ENCODE measurements at regions not wholly inside any gene's neighbourhood (a gene's known extent, or its start where the extent isn't known, plus 50 kb on each side); places are given as distances from the start of the nearest gene placed in this dataset.

GRCh38 chr15:96960711-96961480 lies 630.4 kb downstream of the NR2F2 start:
- intact Hi-C loops (cut with DNase I): no loop called here
- Histone ChIP-seq H3K27ac (no peak overlapping the region), H3K4me3 (no peak overlapping the region), H3K27me3 (no peaks in the 10 kb centered on the region), H3K9me3 (no peaks in the 10 kb centered on the region), H3K4me1 (ENCODE audit: insufficient read depth) (no peaks in the 10 kb centered on the region), H3K36me3 (no peaks in the 10 kb centered on the region)
- no peak for DNase-seq
- WGBS, 3 donors: 62 to 74% (median 66%) methylated on average over 4 of the region's 4 CpGs
- TF ChIP-seq EP300 (IDR thresholded peaks at IDR 0.05) (no peak), POLR2A (IDR thresholded peaks at IDR 0.05) (no peak), CTCF (IDR thresholded peaks at IDR 0.05) (no peak)

- no peak for TF ChIP-seq CTCF (IDR thresholded peaks at IDR 0.05)
- no peak for TF ChIP-seq POLR2A (IDR thresholded peaks at IDR 0.05)
- TF ChIP-seq EP300 (IDR thresholded peaks at IDR 0.05): no peak
- 68 to 79% (median 77%) methylated on average over 3 of the region's 3 CpGs for WGBS, 3 donors
- Histone ChIP-seq H3K4me1 (ENCODE audit: insufficient read depth) (no peaks in the 10 kb centered on the region), H3K27ac (no peak overlapping the region), H3K27me3 (no peaks in the 10 kb centered on the region), H3K9me3 (no peaks in the 10 kb centered on the region), H3K4me3 (no peak overlapping the region), H3K36me3 (no peaks in the 10 kb centered on the region)
- intact Hi-C loops (cut with DNase I): no loop called here
- DNase-seq: no peak
These were observed 636.1 kb downstream of the NR2F2 start for GRCh38 chr15:96966554-96966953.

GRCh38 chr15:96969732-96970710 lies 639.5 kb downstream of the NR2F2 start:
- Histone ChIP-seq H3K27ac (no peak overlapping the region), H3K4me3 (no peak overlapping the region), H3K9me3 (no peaks in the 10 kb centered on the region), H3K27me3 (no peaks in the 10 kb centered on the region), H3K36me3 (no peaks in the 10 kb centered on the region), H3K4me1 (ENCODE audit: insufficient read depth) (no peaks in the 10 kb centered on the region)
- 70 to 78% (median 76%) methylated on average over 18 of the region's 18 CpGs for WGBS, 3 donors
- intact Hi-C loops (cut with DNase I): no loop called here
- no peak for DNase-seq
- TF ChIP-seq CTCF (IDR thresholded peaks at IDR 0.05) (no peak), POLR2A (IDR thresholded peaks at IDR 0.05) (no peak), EP300 (IDR thresholded peaks at IDR 0.05) (no peak)

- DNase-seq: no peak
- Histone ChIP-seq H3K27me3 (no peaks in the 10 kb centered on the region), H3K4me1 (ENCODE audit: insufficient read depth) (no peaks in the 10 kb centered on the region), H3K4me3 (no peak overlapping the region), H3K36me3 (no peaks in the 10 kb centered on the region), H3K9me3 (no peaks in the 10 kb centered on the region), H3K27ac (no peak overlapping the region)
- intact Hi-C loops (cut with DNase I): no loop called here
- 33 to 60% (median 53%) methylated on average over 1 of the region's 1 CpG for WGBS, 3 donors
- TF ChIP-seq CTCF (IDR thresholded peaks at IDR 0.05): no peak
These were observed 641.7 kb downstream of the NR2F2 start for GRCh38 chr15:96972201-96972600.

Measured in ovary (tissue), 7 donors.